ENCODE measurements at regions not wholly inside any gene's neighbourhood (a gene's known extent, or its start where the extent isn't known, plus 50 kb on each side); places are given as distances from the start of the nearest gene placed in this dataset.
"Not testable (repeated sequence)": the region's sequence is repeated elsewhere in the genome, so short reads cannot be mapped to it uniquely, and the experiment has no call there.

DNA sequence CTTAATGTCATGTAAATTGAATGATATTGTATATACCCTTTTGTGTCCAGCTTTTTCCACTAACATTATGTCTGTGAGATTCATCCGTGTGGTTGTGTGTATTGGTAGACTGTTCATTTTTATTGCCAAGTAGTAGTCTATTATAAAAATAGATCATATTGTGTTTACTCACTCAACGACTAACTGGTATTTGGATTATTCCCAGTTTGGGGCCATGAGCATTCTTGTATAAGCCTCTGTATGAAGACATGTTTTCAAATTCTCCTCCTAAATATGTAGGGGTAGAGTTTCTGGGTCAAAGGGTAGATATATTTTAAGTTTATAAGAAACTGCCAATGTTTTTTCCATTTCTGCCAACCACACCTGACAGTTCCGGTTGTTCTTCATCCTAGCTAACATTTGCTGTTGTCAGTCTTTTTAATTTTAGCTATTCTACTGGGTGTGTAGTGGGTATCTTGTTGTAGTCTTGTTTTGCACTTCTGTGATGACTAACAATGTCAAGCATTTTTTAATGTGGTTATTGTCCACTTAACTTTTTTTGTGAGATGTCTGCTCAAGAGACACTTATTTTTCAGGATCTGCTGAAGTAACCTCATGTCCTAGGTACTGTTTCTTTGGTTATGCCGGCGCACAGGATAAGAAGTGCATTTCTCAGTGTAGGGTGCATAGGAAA is 93.2 kb downstream of the DACT1 start:
- DNase-seq (ENCODE audit: low read depth in 1 of 2, low spot score in 1 of 2) = no peak

DNA sequence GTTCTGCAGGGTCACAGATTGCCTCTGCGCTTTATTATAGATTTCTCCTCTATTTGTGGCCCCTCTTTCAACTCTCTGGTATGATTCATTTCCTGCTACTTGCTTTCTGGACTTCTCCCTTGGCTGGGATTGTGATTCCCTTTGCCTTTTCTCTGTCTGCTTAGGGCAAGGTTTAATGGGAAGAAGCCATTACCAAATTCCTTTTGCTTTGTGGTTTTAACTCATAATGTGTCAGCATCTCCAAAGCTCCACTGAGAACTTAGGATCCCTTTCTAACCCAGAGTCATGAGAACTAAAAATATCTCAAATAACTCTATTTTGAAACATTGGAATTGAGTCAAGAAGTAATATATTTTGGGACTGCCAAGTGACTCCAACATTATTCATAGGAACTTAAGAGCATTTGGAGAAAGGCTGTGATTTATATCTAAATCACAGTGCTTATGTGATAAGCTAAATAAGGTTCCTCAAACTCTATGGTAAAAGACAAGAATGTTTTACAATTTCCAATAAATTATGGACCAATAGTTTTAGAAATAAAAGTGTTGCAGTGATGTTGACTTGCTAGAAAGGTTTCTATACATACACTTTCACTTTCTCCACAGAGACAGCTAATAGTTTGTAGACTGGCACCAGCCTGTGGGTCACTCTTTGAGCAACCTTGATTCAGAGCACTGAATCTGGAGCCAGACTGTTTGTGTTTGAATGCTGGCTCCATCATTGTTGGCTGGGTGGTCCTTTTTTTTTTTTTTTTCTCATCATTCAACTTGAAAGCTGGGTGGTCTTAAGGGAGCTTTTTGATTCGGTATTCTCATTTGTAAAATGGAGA is 93.9 kb downstream of the DACT1 start:
- DNase-seq (ENCODE audit: low read depth in 1 of 2, low spot score in 1 of 2) = no peak

- DNase-seq (ENCODE audit: low read depth in 1 of 2, low spot score in 1 of 2) = no peak
Measured at GRCh38 chr14:58732387-58732786, 94.6 kb downstream of the DACT1 start.

- DNase-seq (ENCODE audit: low read depth in 1 of 2, low spot score in 1 of 2) = no peak
Measured at GRCh38 chr14:58733451-58734208, 95.9 kb downstream of the DACT1 start.

- no peak for DNase-seq (ENCODE audit: low read depth in 1 of 2, low spot score in 1 of 2)
Measured at GRCh38 chr14:58735596-58735995, 97.8 kb downstream of the DACT1 start.

DNA sequence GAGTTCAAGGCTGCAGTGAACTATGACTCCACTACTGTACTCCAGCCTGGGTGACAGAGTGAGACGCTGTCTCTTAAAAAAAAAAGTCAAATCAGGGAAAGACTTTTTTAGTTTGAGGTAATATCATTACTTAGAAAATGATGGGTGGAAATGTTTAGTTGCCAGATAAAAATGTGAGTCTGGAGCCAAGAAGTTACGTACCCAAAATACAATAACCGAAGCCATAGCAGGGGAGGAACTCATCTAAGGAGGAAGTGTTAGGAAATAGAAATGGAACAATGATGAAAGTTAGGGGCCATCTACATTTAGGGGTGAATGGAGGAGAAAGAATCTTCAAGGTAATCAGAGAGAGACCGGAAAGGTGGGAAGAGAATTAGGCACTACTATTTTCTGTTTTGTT is 98.8 kb downstream of the DACT1 start:
- DNase-seq (ENCODE audit: low read depth in 1 of 2, low spot score in 1 of 2) = no peak

DNA sequence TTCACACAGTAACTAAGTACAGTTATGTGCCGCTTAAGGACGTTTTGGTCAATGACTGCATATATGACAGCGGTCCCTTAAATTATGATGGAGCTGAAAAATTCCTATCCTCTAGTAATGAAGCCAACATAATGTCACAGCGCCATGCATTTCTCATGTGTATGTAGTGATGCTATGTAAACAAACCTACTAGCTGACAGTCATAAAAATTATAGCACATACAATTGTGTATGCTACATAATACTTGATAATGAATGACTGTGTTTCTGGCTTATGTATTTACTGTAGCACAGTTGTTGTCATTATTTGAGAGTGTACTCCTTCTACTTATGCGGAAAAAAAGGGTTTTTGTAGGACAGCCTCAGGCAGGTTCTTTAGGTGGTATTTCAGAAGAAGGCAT is 99.7 kb downstream of the DACT1 start:
- no peak for DNase-seq (ENCODE audit: low read depth in 1 of 2, low spot score in 1 of 2)

GRCh38 chr14:58738189-58738836 is 100.6 kb downstream of the DACT1 start:
- DNase-seq (ENCODE audit: low read depth in 1 of 2, low spot score in 1 of 2) = no peak

DNA sequence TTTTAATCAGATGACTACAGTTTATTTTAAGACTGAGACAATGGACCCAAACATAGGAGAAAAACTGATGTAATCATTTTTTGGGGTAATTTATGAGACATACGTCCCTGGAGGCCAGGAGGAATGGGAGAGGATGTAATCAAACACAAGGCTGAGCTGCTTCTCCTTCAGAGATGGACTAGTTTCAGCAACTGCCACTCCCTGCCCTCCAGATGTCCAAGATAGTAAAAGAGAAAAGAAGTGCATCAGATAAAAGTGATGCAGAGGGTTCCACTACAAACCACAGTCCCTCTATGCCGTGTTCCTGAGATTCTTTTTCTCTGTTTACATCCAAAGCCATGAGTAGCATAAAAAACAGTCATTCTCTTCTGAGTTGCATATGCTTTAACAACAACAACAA is 101.1 kb downstream of the DACT1 start:
- DNase-seq (ENCODE audit: low read depth in 1 of 2, low spot score in 1 of 2) = no peak

GRCh38 chr14:58739674-58740073 is 101.9 kb downstream of the DACT1 start:
- DNase-seq (ENCODE audit: low read depth in 1 of 2, low spot score in 1 of 2) = no peak

GRCh38 chr14:58740379-58740935 is 102.7 kb downstream of the DACT1 start:
- no peak for DNase-seq (ENCODE audit: low read depth in 1 of 2, low spot score in 1 of 2)

- no peak for DNase-seq (ENCODE audit: low read depth in 1 of 2, low spot score in 1 of 2)
Measured at GRCh38 chr14:58744801-58745394, 107.1 kb downstream of the DACT1 start.

- DNase-seq (ENCODE audit: low read depth in 1 of 2, low spot score in 1 of 2) = no peak
Measured at GRCh38 chr14:58746261-58746660, 108.5 kb downstream of the DACT1 start.

DNA sequence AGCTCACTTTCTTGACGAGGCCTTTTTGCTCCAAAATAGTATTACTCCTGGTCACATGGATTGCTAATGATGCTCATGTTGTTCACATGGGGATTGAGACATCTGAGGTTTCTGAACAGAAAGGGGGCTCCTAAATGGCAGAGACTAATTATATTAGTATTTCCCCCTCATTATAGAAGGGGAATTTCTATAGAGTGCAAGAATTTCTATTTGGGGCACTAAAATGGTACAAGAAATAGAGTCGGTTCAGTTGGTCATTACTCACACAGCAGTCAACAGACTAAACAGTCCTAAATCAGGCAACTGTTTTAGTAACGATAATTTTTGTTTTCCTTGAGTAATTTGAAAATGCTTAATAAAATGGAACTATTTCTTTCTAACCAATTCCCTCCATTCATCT is 108.9 kb downstream of the DACT1 start:
- DNase-seq (ENCODE audit: low read depth in 1 of 2, low spot score in 1 of 2) = no peak

- no peak for DNase-seq (ENCODE audit: low read depth in 1 of 2, low spot score in 1 of 2)
Measured at GRCh38 chr14:58747181-58747580, 109.4 kb downstream of the DACT1 start.

GRCh38 chr14:58748251-58748650 is 110.5 kb downstream of the DACT1 start:
- DNase-seq (ENCODE audit: low read depth in 1 of 2, low spot score in 1 of 2) = not testable (repeated sequence)

- DNase-seq (ENCODE audit: low read depth in 1 of 2, low spot score in 1 of 2) = peak in 1 of 2 donors; percentile 2
Measured at GRCh38 chr14:58749066-58749669, 111.4 kb downstream of the DACT1 start.

DNA sequence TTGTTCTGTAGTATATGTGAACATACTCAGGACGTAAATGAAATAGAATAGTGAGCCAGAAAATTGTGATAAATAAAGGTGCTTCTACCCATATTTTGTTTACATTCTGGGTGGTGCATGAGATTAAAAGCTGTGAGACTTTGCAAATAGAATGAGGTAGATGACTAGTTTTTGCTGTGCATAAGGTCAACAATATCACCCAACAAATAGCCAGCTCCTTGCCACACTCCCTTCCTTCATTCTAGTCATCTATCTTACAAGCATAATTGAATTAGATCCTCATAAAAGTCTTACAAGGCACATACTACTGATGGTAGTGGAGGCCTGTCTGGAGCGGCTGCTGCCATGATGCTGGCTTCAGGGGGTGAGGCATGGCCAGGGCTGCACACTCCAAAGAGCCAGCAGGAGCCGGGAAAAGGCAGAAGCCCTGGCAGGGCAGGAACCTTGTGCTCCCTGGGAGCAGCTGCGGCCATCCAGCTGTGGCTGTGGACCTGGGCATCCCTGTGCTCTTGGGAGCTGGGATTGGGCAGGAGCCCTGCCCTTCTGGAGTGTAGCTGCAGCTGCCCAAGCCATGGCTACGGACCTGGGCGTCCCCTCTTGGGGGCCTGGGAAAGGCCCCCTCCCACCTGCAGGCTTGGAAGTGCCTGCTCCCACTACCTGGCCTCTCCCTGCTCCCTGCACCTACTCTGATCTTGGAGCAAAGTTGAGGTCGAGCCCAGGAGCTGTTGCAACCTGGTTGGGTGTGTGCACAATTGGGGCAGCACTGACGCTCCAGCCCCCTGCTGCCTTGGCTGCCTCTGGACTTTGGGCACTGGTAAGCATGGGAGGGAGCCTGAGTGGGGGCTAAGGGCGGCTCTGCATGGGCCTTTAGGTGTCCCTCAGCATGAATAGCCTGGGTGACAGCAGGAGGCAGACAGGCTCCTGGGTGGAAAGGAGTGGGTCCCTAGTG is 112.8 kb downstream of the DACT1 start:
- DNase-seq (ENCODE audit: low read depth in 1 of 2, low spot score in 1 of 2) = no peak

GRCh38 chr14:58751788-58752187 is 114.0 kb downstream of the DACT1 start:
- DNase-seq (ENCODE audit: low read depth in 1 of 2, low spot score in 1 of 2) = no peak

Measured in activated CD4-positive, alpha-beta T cell treated with anti-CD3 and anti-CD28 coated beads, Interleukin-2, amount 50 U/mL, for 24 hours (primary cell).